AG08395 (cell line): ENCODE measurements at regions not wholly inside any gene's neighbourhood (a gene's known extent, or its start where the extent isn't known, plus 50 kb on each side); places are given as distances from the start of the nearest gene placed in this dataset.
"Not testable (repeated sequence)": the region's sequence is repeated elsewhere in the genome, so short reads cannot be mapped to it uniquely, and the experiment has no call there.

Experiments
- DNase-seq: peaks from one replicate; pipeline ENCODE4 v3.0.0; 2012; ENCODE audit warnings: mixed read lengths, low spot score

DNA sequence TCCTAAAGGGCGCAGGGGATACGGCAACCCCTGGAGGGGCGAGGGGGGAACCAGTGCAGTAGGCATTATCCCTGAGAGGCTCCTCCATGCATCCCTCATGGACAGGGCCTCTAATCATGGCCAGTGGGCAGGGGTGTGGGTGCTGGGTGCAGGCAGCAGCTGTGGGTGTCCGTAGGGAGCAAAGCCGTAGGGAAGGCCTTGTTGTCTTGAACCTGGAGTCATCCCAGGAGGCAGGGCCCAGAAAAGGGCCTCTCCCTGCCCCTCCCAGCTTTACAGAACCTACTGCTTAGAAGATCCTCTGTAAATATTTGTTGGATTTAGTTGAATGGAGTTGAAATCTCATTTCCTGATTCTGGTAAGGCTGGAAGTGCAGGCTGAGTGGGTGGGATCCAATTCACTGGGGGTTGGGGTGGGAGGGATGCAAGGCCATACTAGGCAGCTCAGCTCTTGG lies 207.0 kb upstream of the HAAO start:
- DNase-seq = no peak

DNA sequence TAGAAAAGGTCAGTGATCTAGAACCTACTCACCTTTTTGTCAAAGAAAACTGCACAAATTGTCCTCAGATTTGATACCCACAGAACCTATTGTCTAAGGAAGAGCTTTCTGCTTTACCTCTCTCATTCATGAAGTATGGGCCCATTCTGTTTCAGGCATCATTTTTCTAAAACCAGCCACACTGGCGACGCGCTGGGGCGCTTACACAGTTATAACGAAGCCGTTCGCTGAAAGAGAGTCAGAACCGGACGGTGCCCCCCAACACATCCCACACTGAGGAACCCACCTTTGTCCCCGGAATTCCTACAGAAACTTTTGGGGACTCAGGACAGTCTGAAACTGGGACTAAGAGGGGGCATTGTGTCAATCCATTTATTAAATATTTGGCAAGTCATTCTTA lies 206.3 kb upstream of the HAAO start:
- DNase-seq = no peak

DNA sequence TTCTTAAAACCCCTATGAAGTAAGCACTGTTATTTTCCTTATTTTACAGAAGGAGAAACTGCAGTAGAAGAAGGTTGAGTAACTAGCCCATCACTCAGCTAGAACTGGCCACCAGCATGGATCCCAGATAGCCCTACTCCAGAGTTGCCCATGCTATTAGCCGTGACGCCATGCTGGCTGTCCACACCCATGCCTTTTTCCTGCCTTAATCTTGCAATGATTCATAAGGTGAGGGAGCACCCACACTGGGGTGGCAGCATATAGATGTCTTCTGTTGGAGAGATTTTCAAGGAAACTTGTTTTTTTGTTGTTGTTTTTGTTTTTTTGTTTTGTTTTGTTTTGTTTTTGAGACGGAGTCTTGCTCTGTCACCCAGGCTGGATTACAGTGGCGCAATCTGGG lies 204.1 kb upstream of the HAAO start:
- no peak for DNase-seq

DNA sequence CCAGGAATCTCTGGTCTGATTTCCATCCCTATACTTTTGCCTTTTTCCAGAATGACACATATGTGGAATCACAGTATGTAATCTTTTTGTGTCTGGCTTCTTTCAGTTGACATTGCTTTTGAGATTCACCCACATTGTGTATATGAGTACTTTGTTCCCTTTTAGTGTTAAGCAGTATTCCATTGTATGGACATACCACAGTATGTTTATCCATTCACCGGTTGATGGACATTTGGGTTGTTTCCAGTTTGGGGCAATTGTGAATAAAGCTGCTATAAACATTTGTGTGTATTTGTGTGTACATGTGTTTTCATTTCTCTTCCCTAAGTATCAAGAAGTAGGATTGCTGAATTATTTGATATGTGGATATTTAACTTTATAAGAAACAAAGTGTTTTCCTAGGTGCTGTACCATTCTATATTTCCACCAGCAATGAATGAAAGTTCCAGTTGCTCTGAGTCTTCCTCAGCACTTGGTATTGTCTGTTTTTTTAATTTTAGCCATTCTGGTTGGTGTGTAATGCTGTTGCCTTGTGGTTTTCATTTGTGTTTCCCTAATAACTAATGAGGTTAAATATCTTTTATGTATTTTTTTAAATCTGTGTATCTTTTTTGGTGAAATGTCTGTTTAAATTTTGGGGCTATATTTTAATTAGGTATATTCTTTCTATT lies 203.5 kb upstream of the HAAO start:
- DNase-seq = no peak

DNA sequence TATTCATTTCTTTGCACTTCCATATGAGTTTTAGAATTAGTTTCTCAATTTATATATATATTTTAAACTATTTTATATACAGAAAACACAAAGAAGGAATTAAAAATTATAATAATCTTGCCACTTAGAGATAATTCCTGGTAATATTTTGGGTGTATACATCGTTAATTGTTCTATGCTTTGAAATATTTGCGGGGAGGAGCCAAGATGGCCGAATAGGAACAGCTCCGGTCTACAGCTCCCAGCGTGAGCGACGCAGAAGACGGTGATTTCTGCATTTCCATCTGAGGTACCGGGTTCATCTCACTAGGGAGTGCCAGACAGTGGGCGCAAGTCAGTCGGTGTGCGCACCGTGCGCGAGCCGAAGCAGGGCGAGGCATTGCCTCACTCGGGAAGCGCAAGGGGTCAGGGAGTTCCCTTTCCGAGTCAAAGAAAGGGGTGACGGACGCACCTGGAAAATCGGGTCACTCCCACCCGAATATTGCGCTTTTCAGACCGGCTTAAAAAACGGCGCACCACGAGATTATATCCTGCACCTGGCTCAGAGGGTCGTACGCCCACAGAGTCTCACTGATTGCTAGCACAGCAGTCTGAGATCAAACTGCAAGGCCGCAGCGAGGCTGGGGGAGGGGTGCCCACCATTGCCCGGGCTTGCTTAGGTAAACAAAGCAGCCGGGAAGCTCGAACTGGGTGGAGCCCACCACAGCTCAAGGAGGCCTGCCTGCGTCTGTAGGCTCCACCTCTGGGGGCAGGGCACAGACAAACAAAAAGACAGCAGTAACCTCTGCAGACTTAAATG lies 197.1 kb upstream of the HAAO start:
- DNase-seq = not testable (repeated sequence)

DNA sequence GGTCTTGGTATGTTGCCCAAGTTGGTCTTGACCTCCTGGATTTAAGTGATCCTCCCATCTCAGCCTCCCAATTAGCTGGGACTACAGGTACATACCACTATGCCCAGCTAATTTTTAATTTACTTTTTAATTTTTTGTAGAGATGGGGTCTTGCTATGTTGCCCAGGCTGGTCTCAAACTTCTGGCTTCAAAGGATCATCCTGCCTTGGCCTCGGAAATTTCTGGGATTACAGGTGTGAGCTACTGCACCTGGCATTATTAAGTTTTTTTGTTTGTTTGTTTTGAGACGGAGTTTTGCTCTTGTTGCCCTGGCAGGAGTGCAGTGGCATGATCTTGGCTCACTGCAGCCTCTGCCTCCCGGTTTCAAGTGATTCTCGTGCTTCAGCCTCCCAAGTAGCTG lies 195.7 kb upstream of the HAAO start:
- DNase-seq = not testable (repeated sequence)

DNA sequence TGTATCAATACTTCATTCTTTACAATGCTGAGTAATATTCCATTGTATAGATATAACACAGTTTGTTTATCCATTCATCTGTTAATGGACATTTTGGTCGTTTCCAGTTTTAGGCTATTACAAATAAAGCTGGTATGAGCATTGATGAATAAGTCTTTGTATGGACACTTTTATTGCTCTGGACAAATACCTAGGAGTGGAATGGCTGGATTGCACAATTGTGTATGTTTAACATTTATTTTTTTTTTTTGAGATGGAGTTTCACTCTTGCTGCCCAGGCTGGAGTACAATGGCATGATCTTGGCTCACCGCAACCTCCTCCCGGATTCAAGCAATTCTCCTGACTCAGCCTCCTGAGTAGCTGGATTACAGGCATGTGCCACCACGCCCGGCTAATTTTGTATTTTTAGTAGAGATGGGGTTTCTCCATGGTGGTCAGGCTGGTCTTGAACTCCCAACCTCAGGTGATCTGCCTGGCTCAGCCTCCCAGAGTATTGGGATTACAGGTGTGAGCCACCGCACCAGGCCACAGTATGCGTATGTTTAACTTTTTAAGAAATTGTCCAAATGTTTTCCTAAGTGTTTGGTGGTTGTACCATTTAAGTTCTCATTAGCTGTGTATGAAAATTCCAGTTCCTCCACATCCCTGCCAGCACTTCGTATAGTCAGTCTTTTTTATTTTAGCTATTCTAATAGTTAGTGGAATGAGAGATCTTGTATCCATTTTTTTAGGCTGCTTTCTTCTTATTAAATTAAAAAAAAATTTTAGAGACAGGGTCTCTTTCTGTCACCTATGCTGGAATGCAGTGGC lies 194.9 kb upstream of the HAAO start:
- DNase-seq = peak; percentile 66

DNA sequence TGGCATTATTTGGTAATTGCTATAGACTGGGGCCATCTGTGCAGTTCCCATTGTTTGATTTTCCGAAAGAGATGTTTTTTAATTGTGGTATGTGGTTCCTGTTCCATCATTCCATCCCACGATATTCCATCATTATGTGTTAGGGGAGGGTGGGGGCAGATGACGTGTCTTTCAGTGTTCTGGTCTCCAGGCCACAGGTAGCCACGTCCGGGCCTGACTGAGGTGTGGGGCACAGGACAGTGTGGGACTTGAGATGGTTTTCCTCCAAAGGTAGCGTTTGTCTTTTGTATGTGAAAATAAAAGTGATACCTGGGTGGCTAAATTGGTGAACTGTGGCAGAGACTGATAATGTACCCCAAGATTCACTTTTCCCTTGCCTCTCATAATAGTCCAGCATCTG lies 192.2 kb upstream of the HAAO start:
- no peak for DNase-seq

DNA sequence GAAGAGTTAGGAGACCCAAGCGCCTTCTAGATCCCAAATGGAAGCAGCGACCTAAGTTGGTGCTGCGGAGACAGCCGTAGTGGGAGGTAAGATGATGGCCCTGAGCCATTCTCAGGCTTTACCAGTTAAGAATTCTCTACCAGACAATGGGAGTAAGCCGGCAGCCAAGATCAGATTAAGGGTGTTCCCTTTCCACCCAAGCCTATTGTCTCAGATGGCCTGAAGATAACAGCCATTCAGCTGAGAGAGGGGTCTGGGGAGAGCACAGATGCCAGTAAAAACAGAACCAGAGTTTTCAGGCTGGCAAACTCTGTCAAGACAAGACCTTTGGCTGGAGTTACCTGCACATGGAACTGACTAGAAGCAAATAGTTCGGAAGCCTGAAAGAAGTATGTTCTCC lies 191.7 kb upstream of the HAAO start:
- DNase-seq = no peak

DNA sequence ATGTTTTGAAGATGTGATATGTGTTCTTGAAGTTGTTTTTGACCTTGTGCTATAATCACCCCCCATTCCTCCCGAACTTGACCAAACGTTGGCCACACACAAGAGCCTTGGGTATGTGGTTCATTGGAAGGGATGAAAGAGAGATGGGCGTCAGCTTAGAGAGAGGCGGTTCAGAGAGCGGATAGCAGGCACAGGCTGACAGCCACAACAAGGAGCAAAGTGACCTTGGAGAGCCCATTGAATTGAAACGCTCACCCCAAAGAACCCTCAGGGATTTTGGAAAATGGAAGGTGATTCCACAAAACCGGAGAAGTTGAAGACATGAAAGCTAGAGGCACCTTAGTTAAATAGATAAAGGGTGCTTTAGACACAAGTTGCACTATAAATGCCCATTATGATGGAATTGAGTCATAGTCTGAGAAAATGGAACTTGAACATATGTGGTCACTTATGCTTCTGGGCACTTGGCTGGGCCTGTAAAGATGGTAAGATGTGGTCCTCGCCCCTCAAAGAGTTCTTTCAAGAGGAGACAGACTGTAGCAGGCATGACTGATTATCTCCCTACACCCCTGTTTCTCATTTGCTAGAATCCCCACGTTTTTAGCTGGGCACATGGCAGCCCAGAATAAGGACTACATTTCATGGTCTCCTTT lies 188.5 kb upstream of the HAAO start:
- DNase-seq = no peak

DNA sequence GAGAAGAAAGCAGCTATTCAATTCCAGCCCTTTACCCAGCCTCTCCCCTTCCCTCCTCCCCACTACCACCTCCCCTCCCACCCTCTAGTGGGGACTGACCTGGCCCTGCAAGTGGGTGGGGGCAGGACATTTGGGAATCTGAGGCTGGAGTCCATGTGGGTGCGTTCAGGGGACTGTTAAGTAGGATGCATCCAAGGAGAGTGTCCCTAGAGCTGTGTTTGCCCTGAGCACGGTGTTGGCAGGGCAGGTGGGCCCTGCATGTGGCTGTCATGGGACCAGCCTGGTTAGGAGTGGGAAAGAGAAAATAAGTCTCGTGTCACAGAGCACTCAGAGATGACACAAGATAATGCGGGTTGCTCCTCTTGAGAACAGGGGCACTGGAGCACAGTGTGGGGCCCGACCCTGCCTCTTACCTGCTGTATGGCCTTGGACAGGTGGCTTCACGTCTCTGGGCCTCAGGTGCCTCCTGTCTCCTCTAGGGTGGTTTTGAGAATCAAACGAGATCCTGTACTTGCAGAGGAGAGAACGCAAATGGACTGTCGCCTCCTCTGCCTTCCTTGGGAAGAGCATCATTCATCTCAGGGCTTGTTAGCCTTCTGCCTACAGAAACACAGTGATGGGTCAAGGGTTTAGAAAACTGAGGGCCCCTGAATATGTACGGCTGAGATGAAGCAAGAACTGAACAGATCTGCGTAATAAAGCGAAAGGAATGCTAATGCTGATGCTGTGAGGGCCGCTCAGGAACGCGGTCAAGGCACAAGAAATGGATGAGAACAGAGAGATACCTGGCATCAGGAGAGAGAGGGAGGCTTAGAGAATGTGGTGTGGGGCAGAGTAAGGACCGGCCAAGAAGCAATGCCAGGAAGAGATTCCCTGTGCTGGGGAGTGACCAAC lies 187.7 kb upstream of the HAAO start:
- no peak for DNase-seq

DNA sequence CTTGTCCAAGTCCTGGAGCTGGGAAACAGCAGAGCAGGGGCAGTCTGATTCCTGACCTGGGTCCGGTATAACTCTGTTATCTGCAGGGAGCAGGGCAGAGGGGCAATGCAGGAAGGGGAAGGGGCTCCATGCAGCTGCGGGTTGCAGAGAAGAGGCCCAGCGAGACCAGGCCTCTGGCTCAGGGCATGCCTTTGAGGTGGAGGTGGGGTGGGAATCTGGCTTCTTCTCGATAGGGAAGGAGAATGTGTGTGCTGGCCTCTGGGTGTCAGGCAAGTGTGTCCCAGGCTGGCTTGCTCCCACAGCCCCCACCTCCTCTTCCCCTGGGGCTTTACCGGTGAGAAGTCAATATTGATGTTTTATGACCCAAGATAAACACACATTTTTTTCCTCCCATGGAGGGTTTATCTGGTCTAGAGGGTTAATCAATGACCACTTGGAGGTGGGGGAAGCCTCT lies 187.1 kb upstream of the HAAO start:
- DNase-seq = no peak

DNA sequence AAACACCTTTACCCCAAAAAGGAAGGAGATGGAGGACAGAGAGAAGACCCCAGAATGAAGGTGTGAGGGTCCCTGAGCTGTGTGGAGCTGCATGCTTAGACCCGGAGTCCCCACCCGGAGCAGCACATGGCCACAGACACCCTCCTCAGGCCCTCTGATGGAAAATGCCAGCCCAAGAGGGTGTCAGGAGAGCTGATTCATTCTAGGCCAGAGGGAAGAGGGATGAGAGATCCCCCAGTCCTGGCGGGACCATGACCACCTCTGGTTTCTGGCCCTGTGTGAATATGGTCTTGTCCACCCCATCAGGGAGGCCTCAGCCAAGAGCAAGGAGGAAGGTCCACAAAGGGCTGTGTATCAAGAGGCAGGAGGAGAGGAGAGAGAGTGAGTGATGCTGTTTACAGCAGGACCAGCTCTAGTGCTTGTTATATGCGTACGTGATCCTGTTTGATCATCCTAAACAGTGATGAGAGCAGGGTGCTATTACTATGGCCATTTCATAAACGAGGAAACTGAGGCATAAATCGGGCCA lies 186.6 kb upstream of the HAAO start:
- no peak for DNase-seq

DNA sequence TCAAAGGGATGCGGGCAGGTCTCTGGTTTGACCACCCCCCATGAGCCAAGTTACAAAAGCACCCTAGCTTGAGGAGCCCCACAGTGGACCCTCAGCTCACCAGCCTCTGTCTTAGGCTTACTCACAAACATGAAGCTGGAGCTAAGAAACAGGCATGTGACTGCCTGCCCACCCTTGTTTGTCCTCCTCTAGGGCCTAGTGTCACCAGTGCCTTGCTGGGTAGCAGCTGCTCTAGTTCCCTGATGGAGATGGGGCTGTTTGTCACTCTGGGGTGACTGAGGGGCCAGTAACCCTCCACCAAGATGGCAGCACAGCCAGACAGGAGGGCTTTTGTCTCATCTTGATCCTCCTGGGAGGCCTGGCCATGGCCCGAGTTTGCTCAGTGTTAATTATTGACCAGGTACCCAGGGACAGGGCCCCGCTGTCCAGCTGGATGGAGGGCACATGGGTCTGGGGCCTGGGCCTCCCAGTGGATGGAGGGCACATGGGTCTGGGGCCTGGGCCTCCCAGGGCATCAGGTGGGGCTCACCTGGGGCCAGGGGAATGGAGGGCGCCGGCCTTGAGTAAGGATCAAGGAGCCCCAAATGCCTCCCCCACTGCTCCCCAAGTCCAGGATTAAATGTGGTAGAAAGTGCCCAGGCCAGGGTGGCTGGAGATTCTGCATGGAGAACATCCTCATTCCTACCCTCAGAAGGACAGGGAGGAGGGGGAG lies 185.9 kb upstream of the HAAO start:
- DNase-seq = no peak

DNA sequence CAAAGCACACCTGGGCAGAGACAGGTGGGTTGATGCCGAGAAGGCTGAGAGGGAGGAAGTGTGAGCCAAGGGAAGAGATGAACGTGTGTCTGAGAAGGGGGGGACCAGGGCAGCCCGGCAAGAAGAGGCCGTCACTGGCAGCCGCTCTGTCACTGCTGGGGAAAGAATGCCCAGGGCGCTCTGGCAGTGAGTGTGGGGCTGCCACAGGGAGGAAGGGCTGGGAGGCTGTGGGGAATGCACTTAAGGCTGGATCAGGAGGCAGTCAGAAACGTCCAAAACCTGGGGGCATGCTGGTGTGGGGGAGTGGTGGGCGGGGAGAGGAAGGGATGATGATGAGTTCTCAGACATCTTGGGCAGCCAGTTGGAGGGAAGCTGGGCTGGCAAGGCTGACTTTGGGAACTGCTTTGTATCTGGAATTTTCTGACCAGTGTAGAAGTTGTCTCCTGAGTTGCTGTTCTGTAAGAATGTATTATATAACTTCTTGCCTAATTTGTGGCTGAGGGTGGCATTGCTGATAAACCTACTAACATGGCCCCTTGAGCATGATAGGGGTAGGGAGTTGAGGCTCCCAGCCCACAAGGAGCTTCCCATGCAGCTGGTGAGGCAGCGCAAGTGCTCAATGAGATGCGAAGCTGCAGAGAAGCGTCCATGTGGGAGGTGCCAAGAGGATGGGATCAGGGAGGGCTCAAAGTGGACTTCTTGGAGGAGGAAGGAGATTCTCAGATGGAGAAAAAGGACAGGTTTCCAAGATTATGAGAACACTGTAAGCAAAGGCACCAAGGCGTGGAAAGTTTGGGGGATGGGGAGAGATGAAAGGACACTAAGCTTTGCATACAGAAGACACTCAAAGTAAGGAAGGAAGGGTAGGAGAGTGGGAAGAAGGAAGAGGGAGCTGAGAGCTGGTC lies 185.1 kb upstream of the HAAO start:
- no peak for DNase-seq

DNA sequence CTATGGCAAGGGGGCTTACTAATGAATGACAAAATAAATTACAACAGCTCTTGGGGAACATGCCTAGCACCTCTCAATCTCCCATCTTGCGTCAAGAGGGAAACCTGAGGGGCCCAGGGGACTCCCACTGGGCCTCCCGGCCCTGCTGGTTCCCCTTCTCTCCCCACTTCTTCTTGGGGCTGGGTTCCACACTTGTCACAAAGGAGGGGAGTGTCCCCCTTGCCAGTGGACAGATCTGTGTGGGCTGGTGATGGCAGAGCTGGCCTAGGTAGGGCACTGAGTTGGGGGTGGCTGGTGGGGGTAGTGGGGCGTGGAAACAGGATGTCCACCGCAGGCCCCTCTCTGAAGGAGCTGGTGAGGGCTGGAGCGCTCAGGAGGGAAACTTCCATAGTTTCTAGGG lies 184.0 kb upstream of the HAAO start:
- DNase-seq = no peak

DNA sequence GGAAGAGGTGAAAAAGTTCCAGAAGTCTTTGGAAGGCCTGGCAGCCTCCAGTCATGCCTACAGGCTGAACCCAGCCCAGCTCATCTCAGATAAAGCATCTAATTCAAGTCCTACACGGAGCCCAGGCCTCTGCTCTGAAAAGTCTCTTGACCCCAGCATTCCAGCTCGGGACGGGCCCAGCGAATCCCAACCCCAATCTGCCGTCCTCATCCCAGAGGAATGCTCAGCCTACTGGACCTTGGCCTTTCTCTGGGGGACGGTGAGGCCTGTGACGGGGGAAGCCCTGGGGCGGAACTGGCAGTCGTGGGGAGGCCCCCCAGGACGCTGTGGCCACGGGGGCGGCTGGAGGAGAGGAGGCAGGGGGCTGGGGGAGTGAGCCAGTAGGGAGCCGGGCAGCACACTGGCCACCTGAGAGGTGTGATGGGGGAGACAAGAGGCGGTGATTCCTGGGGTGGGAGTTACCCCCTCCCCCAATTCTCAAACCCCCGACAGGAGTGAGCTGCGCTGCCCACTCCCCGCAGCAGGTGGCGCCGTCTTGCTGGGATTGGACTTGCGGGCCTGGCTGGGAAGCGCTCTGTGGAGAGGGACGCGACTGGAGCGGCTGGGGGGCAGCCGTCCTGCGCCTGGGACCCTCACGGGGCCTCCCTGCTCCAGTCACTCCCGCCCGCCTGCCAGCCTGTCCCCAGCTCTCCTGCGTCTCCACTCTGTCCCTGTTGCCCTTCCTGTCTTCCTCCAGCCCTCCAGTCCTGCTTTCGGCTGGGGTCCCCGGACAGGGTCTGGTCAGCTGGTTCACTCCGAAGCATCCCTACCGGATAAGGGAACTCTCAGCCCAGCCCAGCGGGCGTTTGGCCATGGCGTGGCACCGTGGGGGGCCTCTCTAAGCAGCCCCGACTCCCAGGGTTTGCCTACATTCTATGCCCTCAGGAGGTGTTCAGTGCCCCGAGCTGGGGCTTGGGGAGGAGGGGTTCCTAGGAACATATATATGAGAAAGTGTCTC lies 182.6 kb upstream of the HAAO start:
- DNase-seq = peak; percentile 66

DNA sequence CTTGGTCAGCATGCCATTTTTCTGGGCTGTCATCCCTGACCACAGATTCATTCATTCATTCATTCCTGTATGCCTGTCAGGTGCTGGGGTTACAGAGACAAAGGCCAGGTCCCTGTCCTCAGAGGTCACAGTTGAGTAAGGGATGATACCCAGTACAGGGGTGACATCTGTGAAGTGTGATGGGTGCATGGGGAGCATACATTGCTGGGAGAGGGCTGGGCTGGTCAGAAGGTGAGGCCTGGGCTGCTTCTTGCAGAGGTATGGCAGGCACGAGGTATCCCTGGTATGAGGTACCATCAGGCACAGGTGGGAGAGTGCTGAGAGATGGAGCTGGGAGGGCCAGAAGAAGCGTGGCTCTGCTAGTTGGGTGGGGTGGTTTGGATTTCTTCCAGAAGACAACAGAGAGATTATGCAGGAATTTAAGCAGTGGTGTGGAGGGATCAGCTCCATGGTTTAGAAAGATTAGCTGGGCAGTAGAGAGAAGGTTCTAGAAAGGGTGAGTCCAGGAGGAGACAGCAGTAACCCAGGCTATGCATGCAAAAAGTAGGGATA lies 181.9 kb upstream of the HAAO start:
- DNase-seq = no peak
